HCT116 (cell line): ENCODE measurements at regions not wholly inside any gene's neighbourhood (a gene's known extent, or its start where the extent isn't known, plus 50 kb on each side); places are given as distances from the start of the nearest gene placed in this dataset.

Experiments
- CEBPB ChIP-seq: IDR thresholded peaks from 2 replicates; pipeline ENCODE4 v1.6.1; 2012; ENCODE audit warnings: low read depth
- ELF1 ChIP-seq: IDR thresholded peaks from 2 replicates; pipeline ENCODE4 v1.6.1; 2012; ENCODE audit warnings: low read depth, borderline replicate concordance
- EZH2 ChIP-seq: fragments of 200-600 bp; sonication (generic); IDR thresholded peaks from 2 replicates; pipeline ENCODE4 v1.6.1; 2017; ENCODE audit warnings: antibody characterized with exemption, mixed run types
- EZH2phosphoT487 ChIP-seq: fragments of 200-600 bp; IDR thresholded peaks from 2 replicates; pipeline ENCODE4 v1.6.1; 2018; ENCODE audit warnings: antibody characterized with exemption, borderline replicate concordance
- FOSL1 ChIP-seq: IDR thresholded peaks from 2 replicates; pipeline ENCODE4 v1.6.1; 2012; ENCODE audit warnings: low read depth
- POLR2A ChIP-seq: IDR thresholded peaks from 2 replicates; pipeline ENCODE4 v1.7.0; 2011; ENCODE audit warnings: borderline replicate concordance; ENCODE audit not compliant: insufficient read depth, insufficient read length; ENCODE audit errors: extremely low read depth
- POLR2AphosphoS5 ChIP-seq: IDR thresholded peaks from 2 replicates; pipeline ENCODE4 v1.6.1; 2011; ENCODE audit warnings: mild to moderate bottlenecking, low read depth, low read length, moderate library complexity
- RAD21 ChIP-seq: IDR thresholded peaks from 2 replicates; pipeline ENCODE4 v1.6.1; 2012; ENCODE audit warnings: low read depth, mild to moderate bottlenecking
- SIN3A ChIP-seq: IDR thresholded peaks from 2 replicates; pipeline ENCODE4 v1.6.1; 2012; ENCODE audit warnings: low read depth
- ZFX ChIP-seq: fragments of 450-650 bp; IDR thresholded peaks from 2 replicates; pipeline ENCODE4 v1.6.1; 2017
- TF ChIP-seq, protein P1 (sequence below): IDR thresholded peaks from 2 replicates; pipeline ENCODE4 v1.6.1; 2012; ENCODE audit warnings: low read depth
- TF ChIP-seq, protein P2 (sequence below), 3 experiments: fragments of 200-600 bp in 1 of 3; sonication (generic) in 1 of 3; IDR thresholded peaks in 2 of 3; conservative IDR thresholded peaks in 1 of 3; 2 replicates each; pipeline ENCODE4 v1.5.1; 2012 to 2017; ENCODE audit warnings: low read depth in 2 of 3, low read length in 2 of 3, antibody characterized with exemption in 1 of 3, borderline replicate concordance in 1 of 3, control low read depth in 1 of 3, mild to moderate bottlenecking in 1 of 3, mixed read lengths in 1 of 3, mixed run types in 1 of 3, moderate library complexity in 1 of 3; ENCODE audit not compliant: insufficient read depth in 1 of 3
- TF ChIP-seq, protein P3 (sequence below): IDR thresholded peaks from 2 replicates; pipeline ENCODE4 v1.6.1; 2012
- TF ChIP-seq, protein P4 (sequence below): IDR thresholded peaks from 2 replicates; pipeline ENCODE4 v1.6.1; 2011; ENCODE audit warnings: mild to moderate bottlenecking, low read length, moderate library complexity; ENCODE audit not compliant: insufficient replicate concordance; ENCODE audit errors: extremely low read depth

DNA sequence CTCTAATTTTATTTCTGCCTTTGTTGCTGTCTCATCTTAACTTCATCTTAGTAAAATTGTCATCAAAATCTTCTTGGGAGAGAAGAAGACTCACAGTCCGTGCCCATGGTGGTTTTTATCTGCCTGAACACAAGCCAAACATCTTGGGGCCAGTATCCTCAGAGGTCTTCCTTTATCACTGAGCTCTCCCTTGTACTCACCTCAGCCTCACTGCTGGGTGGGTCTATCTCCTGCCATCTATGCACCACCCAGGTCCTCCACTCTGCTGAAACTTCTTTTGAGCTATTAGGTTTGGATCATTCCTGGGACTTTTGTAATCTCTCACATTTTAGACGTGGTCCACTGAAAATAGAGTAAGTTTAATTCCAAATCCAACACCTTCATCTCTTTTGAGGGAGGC, 116.3 kb upstream of the EPB41L4A start:
- TF ChIP-seq CEBPB (no peak), EZH2 (no peak), ZFX (no peak), SIN3A (no peak), ELF1 (no peak), EZH2phosphoT487 (no peak), POLR2AphosphoS5 (no peak), POLR2A (no peak), FOSL1 (no peak), RAD21 (no peak)
- TF ChIP-seq, protein P1, sequence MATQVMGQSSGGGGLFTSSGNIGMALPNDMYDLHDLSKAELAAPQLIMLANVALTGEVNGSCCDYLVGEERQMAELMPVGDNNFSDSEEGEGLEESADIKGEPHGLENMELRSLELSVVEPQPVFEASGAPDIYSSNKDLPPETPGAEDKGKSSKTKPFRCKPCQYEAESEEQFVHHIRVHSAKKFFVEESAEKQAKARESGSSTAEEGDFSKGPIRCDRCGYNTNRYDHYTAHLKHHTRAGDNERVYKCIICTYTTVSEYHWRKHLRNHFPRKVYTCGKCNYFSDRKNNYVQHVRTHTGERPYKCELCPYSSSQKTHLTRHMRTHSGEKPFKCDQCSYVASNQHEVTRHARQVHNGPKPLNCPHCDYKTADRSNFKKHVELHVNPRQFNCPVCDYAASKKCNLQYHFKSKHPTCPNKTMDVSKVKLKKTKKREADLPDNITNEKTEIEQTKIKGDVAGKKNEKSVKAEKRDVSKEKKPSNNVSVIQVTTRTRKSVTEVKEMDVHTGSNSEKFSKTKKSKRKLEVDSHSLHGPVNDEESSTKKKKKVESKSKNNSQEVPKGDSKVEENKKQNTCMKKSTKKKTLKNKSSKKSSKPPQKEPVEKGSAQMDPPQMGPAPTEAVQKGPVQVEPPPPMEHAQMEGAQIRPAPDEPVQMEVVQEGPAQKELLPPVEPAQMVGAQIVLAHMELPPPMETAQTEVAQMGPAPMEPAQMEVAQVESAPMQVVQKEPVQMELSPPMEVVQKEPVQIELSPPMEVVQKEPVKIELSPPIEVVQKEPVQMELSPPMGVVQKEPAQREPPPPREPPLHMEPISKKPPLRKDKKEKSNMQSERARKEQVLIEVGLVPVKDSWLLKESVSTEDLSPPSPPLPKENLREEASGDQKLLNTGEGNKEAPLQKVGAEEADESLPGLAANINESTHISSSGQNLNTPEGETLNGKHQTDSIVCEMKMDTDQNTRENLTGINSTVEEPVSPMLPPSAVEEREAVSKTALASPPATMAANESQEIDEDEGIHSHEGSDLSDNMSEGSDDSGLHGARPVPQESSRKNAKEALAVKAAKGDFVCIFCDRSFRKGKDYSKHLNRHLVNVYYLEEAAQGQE: no peak
- TF ChIP-seq, protein P2, sequence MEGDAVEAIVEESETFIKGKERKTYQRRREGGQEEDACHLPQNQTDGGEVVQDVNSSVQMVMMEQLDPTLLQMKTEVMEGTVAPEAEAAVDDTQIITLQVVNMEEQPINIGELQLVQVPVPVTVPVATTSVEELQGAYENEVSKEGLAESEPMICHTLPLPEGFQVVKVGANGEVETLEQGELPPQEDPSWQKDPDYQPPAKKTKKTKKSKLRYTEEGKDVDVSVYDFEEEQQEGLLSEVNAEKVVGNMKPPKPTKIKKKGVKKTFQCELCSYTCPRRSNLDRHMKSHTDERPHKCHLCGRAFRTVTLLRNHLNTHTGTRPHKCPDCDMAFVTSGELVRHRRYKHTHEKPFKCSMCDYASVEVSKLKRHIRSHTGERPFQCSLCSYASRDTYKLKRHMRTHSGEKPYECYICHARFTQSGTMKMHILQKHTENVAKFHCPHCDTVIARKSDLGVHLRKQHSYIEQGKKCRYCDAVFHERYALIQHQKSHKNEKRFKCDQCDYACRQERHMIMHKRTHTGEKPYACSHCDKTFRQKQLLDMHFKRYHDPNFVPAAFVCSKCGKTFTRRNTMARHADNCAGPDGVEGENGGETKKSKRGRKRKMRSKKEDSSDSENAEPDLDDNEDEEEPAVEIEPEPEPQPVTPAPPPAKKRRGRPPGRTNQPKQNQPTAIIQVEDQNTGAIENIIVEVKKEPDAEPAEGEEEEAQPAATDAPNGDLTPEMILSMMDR (IDR thresholded peaks at IDR 0.05 in 2 of 3, conservative IDR thresholded peaks at IDR 0.05 in 1 of 3; ENCODE audit: borderline replicate concordance in 1 of 3, insufficient read depth in 1 of 3, low read depth in 2 of 3, low read length in 2 of 3): no peak
- TF ChIP-seq, protein P3, sequence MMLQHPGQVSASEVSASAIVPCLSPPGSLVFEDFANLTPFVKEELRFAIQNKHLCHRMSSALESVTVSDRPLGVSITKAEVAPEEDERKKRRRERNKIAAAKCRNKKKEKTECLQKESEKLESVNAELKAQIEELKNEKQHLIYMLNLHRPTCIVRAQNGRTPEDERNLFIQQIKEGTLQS: no peak
- TF ChIP-seq, protein P4, sequence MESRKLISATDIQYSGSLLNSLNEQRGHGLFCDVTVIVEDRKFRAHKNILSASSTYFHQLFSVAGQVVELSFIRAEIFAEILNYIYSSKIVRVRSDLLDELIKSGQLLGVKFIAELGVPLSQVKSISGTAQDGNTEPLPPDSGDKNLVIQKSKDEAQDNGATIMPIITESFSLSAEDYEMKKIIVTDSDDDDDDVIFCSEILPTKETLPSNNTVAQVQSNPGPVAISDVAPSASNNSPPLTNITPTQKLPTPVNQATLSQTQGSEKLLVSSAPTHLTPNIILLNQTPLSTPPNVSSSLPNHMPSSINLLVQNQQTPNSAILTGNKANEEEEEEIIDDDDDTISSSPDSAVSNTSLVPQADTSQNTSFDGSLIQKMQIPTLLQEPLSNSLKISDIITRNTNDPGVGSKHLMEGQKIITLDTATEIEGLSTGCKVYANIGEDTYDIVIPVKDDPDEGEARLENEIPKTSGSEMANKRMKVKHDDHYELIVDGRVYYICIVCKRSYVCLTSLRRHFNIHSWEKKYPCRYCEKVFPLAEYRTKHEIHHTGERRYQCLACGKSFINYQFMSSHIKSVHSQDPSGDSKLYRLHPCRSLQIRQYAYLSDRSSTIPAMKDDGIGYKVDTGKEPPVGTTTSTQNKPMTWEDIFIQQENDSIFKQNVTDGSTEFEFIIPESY: no peak
